H9 (cell line): ENCODE measurements at regions not wholly inside any gene's neighbourhood (a gene's known extent, or its start where the extent isn't known, plus 50 kb on each side); places are given as distances from the start of the nearest gene placed in this dataset.

Experiments used
- DNase-seq: peaks from one replicate; pipeline ENCODE4 v3.0.0-alpha.2; 2017
- H2AFZ ChIP-seq: one replicate; pipeline ENCODE4 v1.6.1; 2013; ENCODE audit warnings: mild to moderate bottlenecking, low read length, control low read depth, moderate library complexity
- H2AK5ac ChIP-seq: 2 replicates; pipeline ENCODE4 v1.6.1; 2013; ENCODE audit warnings: low read length, control low read depth, mixed read lengths; ENCODE audit not compliant: insufficient read length
- H2BK120ac ChIP-seq: one replicate; pipeline ENCODE4 v1.6.1; 2013; ENCODE audit warnings: low read depth, mild to moderate bottlenecking, low read length, control low read depth, inconsistent platforms; ENCODE audit not compliant: poor library complexity, severe bottlenecking
- H2BK12ac ChIP-seq: 2 replicates; pipeline ENCODE4 v1.6.1; 2013; ENCODE audit warnings: low read length, control low read depth, mixed read lengths, low read depth; ENCODE audit not compliant: insufficient read length
- H2BK15ac ChIP-seq: 2 replicates; pipeline ENCODE4 v1.6.1; 2013; ENCODE audit warnings: low read depth, low read length, control low read depth
- H2BK20ac ChIP-seq: one replicate; pipeline ENCODE4 v1.6.1; 2013; ENCODE audit warnings: low read depth, mild to moderate bottlenecking, low read length, control low read depth, inconsistent platforms; ENCODE audit not compliant: poor library complexity, severe bottlenecking
- H2BK5ac ChIP-seq: 2 replicates; pipeline ENCODE4 v1.6.1; 2013; ENCODE audit warnings: low read length, control low read depth, mixed read lengths; ENCODE audit not compliant: insufficient read length
- H3K14ac ChIP-seq: 2 replicates; pipeline ENCODE4 v1.6.1; 2013; ENCODE audit warnings: low read length, control low read depth; ENCODE audit not compliant: insufficient read depth
- H3K18ac ChIP-seq: 2 replicates; pipeline ENCODE4 v1.6.1; 2013; ENCODE audit warnings: low read depth, mild to moderate bottlenecking, mixed read lengths, low read length, control low read depth; ENCODE audit not compliant: insufficient read length
- H3K23ac ChIP-seq: 2 replicates; pipeline ENCODE4 v1.6.1; 2013; ENCODE audit warnings: low read length, control low read depth, mixed read lengths, low read depth; ENCODE audit not compliant: insufficient read length
- H3K23me2 ChIP-seq: 2 replicates; pipeline ENCODE4 v1.6.1; 2013; ENCODE audit warnings: low read depth, mild to moderate bottlenecking, mixed read lengths, low read length, control low read depth; ENCODE audit not compliant: insufficient read length, poor library complexity, severe bottlenecking
- H3K27ac ChIP-seq: 2 replicates; pipeline ENCODE4 v1.5.1; 2013; ENCODE audit warnings: low read length, control low read depth, mixed read lengths, low read depth; ENCODE audit not compliant: insufficient read length
- H3K27me3 ChIP-seq: 2 replicates; pipeline ENCODE4 v1.6.1; 2013; ENCODE audit warnings: low read length, control low read depth, inconsistent platforms; ENCODE audit not compliant: insufficient read depth
- H3K4ac ChIP-seq: 2 replicates; pipeline ENCODE4 v1.6.1; 2013; ENCODE audit warnings: low read depth, mild to moderate bottlenecking, control low read depth, inconsistent platforms, low read length, moderate library complexity
- H3K4me1 ChIP-seq: 2 replicates; pipeline ENCODE4 v1.6.1; 2013; ENCODE audit warnings: low read length, control low read depth, inconsistent platforms; ENCODE audit not compliant: insufficient read depth
- H3K4me2 ChIP-seq: 2 replicates; pipeline ENCODE4 v1.6.1; 2013; ENCODE audit warnings: low read length, control low read depth, mixed read lengths; ENCODE audit not compliant: insufficient read length, insufficient read depth
- H3K56ac ChIP-seq: 2 replicates; pipeline ENCODE4 v1.6.1; 2013; ENCODE audit warnings: low read depth, mild to moderate bottlenecking, mixed read lengths, low read length, control low read depth; ENCODE audit not compliant: insufficient read length
- H3K79me1 ChIP-seq: 2 replicates; pipeline ENCODE4 v1.6.1; 2013; ENCODE audit warnings: low read depth, mild to moderate bottlenecking, moderate library complexity, low read length, control low read depth, inconsistent platforms; ENCODE audit not compliant: insufficient read depth, poor library complexity, severe bottlenecking
- H3K79me2 ChIP-seq: 2 replicates; pipeline ENCODE4 v1.6.1; 2013; ENCODE audit warnings: low read length, control low read depth, inconsistent platforms; ENCODE audit not compliant: insufficient read depth
- H3K9ac ChIP-seq: 2 replicates; pipeline ENCODE4 v1.6.1; 2013; ENCODE audit warnings: low read length, control low read depth, mixed read lengths; ENCODE audit not compliant: insufficient read length; ENCODE audit errors: extremely low read depth
- H3K9me3 ChIP-seq: one replicate; pipeline ENCODE4 v1.6.1; 2013; ENCODE audit warnings: low read depth, low read length, inconsistent platforms; ENCODE audit not compliant: control insufficient read depth
- H3T11ph ChIP-seq: one replicate; pipeline ENCODE4 v1.6.1; 2013; ENCODE audit warnings: mild to moderate bottlenecking, low read length, control low read depth, inconsistent platforms
- H4K20me1 ChIP-seq: one replicate; pipeline ENCODE4 v1.6.1; 2013; ENCODE audit not compliant: control insufficient read depth, insufficient read length, insufficient read depth
- H4K5ac ChIP-seq: 2 replicates; pipeline ENCODE4 v1.6.1; 2013; ENCODE audit warnings: low read depth, mild to moderate bottlenecking, mixed read lengths, low read length, control low read depth; ENCODE audit not compliant: insufficient read length
- H4K8ac ChIP-seq: replicated peaks from 2 replicates; pipeline ENCODE4 v1.6.1; 2013; ENCODE audit warnings: low read length, control low read depth, mixed read lengths, low read depth; ENCODE audit not compliant: insufficient read length
- H4K91ac ChIP-seq: 2 replicates; pipeline ENCODE4 v1.6.1; 2013; ENCODE audit warnings: low read depth, mild to moderate bottlenecking, moderate library complexity, mixed read lengths, low read length, control low read depth; ENCODE audit not compliant: insufficient read length
- H3K27ac Mint-ChIP-seq, 3 experiments: 2 replicates in 2 of 3; 3 replicates in 1 of 3; pipeline ENCODE4 v1.8.0; 2020 to 2021; ENCODE audit warnings: mixed read lengths in 3 of 3, mild to moderate bottlenecking in 1 of 3, moderate library complexity in 1 of 3
- H3K27me3 Mint-ChIP-seq: 2 replicates; pipeline ENCODE4 v1.8.0; 2021; ENCODE audit warnings: low read depth, mild to moderate bottlenecking, moderate library complexity, mixed read lengths
- H3K36me3 Mint-ChIP-seq, 3 experiments: 2 replicates in 2 of 3; 3 replicates in 1 of 3; pipeline ENCODE4 v1.8.0; 2020 to 2021; ENCODE audit warnings: low read depth in 3 of 3, mixed read lengths in 3 of 3; ENCODE audit not compliant: insufficient read depth in 1 of 3
- H3K4me1 Mint-ChIP-seq, 2 experiments: 2 replicates each; pipeline ENCODE4 v1.8.0; 2020; ENCODE audit warnings: mixed read lengths in 2 of 2
- H3K4me3 Mint-ChIP-seq, 2 experiments: 2 replicates in 1 of 2; 3 replicates in 1 of 2; pipeline ENCODE4 v1.8.0; 2020 to 2021; ENCODE audit warnings: mild to moderate bottlenecking in 2 of 2, mixed read lengths in 2 of 2, moderate library complexity in 1 of 2
- H3K9me3 Mint-ChIP-seq, 2 experiments: 2 replicates in 1 of 2; 3 replicates in 1 of 2; pipeline ENCODE4 v1.8.0; 2020; ENCODE audit warnings: mild to moderate bottlenecking in 2 of 2, mixed read lengths in 2 of 2, moderate library complexity in 1 of 2
- CTCF ChIP-seq: fragments of 200-600 bp; sonication (generic); conservative IDR thresholded peaks from 3 replicates; pipeline ENCODE4 v1.8.0; 2021; ENCODE audit warnings: antibody characterized with exemption, mild to moderate bottlenecking
- WGBS: extraction: QIAGEN DNeasy Blood & Tissue Kit; methylation state at CpG from one replicate; pipeline ENCODE4 v1.1.7; 2013; ENCODE audit warnings: missing lambda C conversion rate, low lambda C conversion rate, mixed read lengths; ENCODE audit not compliant: insufficient read length; ENCODE audit errors: extremely low coverage; 5-methylcytosine and 5-hydroxymethylcytosine counted together

GRCh38 chr6:169139179-169139971, 114.3 kb downstream of the THBS2 start:
- H3K4me3 Mint-ChIP-seq, result no peak overlapping the region
- Histone ChIP-seq H3K27me3 (no peaks in the 10 kb centered on the region), H3K4me2 (no peak overlapping the region), H3K79me2 (no peaks in the 10 kb centered on the region), H3K4ac (no peak overlapping the region), H4K20me1 (no peaks in the 10 kb centered on the region), H3K18ac (no peak overlapping the region), H2BK12ac (no peak overlapping the region), H3K23ac (no peak overlapping the region), H3K4me1 (no peaks in the 10 kb centered on the region; the same call in 1 of the 2 replicates), H2AFZ (no peak overlapping the region), H3K79me1 (no peaks in the 10 kb centered on the region), H3K27ac (no peak overlapping the region), H2BK5ac (no peak overlapping the region), H4K91ac (no peak overlapping the region), H3K9me3 (no peaks in the 10 kb centered on the region), H3K23me2 (no peaks in the 10 kb centered on the region), H3K56ac (no peak overlapping the region), H3T11ph (no peak overlapping the region), H4K5ac (no peak overlapping the region), H2BK20ac (no peak overlapping the region), H4K8ac (no peak overlapping the region), H3K14ac (no peak overlapping the region), H3K9ac (no peak overlapping the region), H2BK120ac (no peak overlapping the region), H2BK15ac (no peak overlapping the region), H2AK5ac (no peak overlapping the region)
- no peak for DNase-seq
- no peaks in the 10 kb centered on the region for H3K27me3 Mint-ChIP-seq
- WGBS, result no CpG with 5 or more reads among the region's 50 CpGs
- H3K9me3 Mint-ChIP-seq, result peaks cover 8 to 11% of the 10 kb centered on the region in 2 experiments; a peak in 3 of 5 replicates
- peak overlapping the region in 1 of 3 experiments; percentile 90; a peak in 2 of 7 replicates for H3K27ac Mint-ChIP-seq
- no peak for TF ChIP-seq CTCF
- H3K4me1 Mint-ChIP-seq, result peaks cover 0 to 8% of the 10 kb centered on the region in 2 experiments; a peak in 2 of 4 replicates
- H3K36me3 Mint-ChIP-seq, result peaks cover 0 to 4% (median 0%) of the 10 kb centered on the region in 3 experiments; a peak in 2 of 7 replicates
